ENCODE measurements at regions not wholly inside any gene's neighbourhood (a gene's known extent, or its start where the extent isn't known, plus 50 kb on each side); places are given as distances from the start of the nearest gene placed in this dataset.

DNA sequence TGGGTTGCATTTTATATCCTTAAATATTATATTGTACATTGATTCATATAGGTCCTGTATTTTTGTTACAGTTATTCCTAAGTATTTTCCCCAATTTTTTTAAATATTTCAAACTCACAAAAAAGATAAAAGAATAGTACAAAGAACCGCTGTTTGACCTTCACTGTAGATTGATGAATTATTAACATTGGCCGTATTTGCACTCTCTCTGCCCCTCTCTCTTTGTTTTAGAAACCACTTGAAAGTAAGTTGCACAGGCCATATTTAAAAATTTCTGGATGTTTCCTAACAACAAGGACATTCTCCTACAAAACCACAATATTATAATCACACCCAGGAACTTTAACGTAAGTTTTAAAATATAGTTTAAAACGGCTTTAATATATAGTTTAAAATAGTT is 72.0 kb upstream of the DUSP22 start:
- DNase-seq, result no peak
- Mint-ChIP-seq H3K4me3 (no peak overlapping the region), H3K9me3 (no peaks in the 10 kb centered on the region), H3K27me3 (no peaks in the 10 kb centered on the region), H3K27ac (no peak overlapping the region), H3K36me3 (ENCODE audit: low read depth) (no peaks in the 10 kb centered on the region), H3K4me1 (ENCODE audit: low read depth) (peaks cover 69% of the 10 kb centered on the region)
- intact Hi-C loops (cut with micrococcal nuclease), result no loop called here
- no peak for ATAC-seq
- ChIA-PET CTCF (interaction anchor here (1.2 kb wide), 1 partner anchor 30 kb away, joined by 3 read pairs; no protein-coding TSS in a partner anchor), POLR2A (interaction anchor here (1.5 to 8.5 kb wide), 3 partner anchors 12 to 171 kb away, joined by 4 to 53 read pairs (median 4); partner anchors contain the start of gene IRF4)
- TF ChIP-seq, protein P1, sequence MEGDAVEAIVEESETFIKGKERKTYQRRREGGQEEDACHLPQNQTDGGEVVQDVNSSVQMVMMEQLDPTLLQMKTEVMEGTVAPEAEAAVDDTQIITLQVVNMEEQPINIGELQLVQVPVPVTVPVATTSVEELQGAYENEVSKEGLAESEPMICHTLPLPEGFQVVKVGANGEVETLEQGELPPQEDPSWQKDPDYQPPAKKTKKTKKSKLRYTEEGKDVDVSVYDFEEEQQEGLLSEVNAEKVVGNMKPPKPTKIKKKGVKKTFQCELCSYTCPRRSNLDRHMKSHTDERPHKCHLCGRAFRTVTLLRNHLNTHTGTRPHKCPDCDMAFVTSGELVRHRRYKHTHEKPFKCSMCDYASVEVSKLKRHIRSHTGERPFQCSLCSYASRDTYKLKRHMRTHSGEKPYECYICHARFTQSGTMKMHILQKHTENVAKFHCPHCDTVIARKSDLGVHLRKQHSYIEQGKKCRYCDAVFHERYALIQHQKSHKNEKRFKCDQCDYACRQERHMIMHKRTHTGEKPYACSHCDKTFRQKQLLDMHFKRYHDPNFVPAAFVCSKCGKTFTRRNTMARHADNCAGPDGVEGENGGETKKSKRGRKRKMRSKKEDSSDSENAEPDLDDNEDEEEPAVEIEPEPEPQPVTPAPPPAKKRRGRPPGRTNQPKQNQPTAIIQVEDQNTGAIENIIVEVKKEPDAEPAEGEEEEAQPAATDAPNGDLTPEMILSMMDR (IDR thresholded peaks at IDR 0.05), result no peak

DNA sequence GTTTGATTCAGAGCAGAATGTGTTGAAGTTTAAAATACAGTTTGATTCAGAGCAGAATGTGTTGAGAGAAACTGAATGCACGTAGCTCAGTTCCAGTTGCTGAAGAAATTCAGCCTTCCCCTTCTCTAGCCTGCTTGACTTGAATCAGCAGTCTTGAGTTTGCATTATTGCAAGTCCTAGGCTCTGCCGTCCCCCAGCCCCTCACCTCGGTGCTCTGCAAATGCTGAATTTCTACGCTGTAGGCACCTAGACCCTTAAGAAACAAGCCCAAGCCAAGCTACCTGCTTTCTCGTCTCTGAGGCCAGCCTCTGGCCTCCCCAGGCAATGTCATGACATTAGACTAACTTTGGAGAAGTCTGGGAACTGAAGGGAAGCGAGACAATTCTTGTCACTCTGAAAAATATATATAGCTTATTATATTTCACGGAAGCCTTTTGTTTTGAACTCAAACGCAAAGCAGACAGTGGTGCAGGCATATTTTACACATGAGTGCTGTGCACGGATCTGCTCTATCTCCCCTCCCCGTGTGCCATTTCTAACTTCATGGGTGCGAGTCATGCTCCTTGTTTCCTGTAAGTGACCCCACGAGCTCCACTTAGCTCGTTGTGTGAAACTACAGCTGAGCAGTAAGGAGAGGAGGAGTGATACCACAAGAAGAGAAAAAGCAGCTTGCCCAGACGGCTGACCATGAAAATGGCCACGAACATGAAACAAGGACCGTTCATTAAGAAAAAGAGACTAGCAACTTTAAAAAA is 71.4 kb upstream of the DUSP22 start:
- no peaks in the 10 kb centered on the region for H3K27me3 Mint-ChIP-seq
- H3K4me3 Mint-ChIP-seq, result peak overlapping the region; percentile 9
- peak overlapping the region; percentile 63 for H3K27ac Mint-ChIP-seq
- no peaks in the 10 kb centered on the region for H3K36me3 Mint-ChIP-seq (ENCODE audit: low read depth)
- DNase-seq (peak; percentile 57), ATAC-seq (no peak)
- intact Hi-C loops (cut with micrococcal nuclease), result no loop called here
- peaks cover 69% of the 10 kb centered on the region for H3K4me1 Mint-ChIP-seq (ENCODE audit: low read depth)
- TF ChIP-seq, protein P1 (IDR thresholded peaks at IDR 0.05), result no peak
- no peaks in the 10 kb centered on the region for H3K9me3 Mint-ChIP-seq
- CTCF ChIA-PET, result interaction anchor here (1.2 kb wide), 2 partner anchors 30 to 171 kb away, joined by 3 read pairs; partner anchors contain the start of gene IRF4
- POLR2A ChIA-PET, result interaction anchor here (1.4 to 8.5 kb wide), 5 partner anchors 12 to 184 kb away, joined by 4 to 53 read pairs (median 5); partner anchors contain the start of gene IRF4

DNA sequence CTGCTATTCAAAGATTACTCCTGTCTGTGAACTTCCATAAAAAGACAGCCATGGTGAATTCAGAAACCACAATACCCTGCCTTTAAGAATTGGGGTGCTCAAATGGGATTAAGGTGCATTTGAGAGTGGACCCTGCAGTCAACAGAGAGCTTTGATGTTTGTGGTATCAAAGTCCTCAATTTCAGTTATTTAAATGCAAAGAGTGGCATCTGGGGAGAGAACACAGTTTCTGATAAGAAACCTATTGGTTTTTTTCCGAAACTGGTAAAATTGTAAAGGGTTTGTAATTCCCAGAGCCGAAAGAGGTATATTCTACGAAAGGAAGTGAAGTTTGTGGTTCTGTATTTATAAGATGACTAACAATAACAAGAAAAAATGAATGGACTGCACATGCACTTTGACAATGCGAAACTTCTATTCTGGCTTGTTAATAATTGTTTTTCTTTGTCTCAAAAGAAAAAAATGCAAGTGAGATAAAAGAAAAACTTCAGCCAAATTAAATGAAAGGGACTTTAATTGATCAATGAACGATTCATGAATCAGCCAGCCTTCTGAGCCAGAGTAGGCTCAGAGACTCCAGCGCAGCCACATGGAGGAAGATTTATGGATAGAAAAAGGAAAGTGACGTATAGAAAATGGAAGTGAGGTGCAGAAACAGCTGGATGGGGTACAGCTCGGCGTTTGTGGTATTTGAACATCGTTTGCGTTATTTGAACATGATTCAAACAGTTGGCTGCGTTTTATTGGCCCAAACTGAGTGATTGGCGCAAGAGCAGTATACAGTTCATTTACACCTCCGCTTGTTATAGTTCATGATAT is 70.5 kb upstream of the DUSP22 start:
- POLR2A ChIA-PET, result interaction anchor here (0.6 to 8.5 kb wide), 6 partner anchors 22 to 184 kb away, joined by 3 to 53 read pairs (median 5); partner anchors contain the start of gene IRF4
- Mint-ChIP-seq H3K36me3 (ENCODE audit: low read depth) (no peaks in the 10 kb centered on the region), H3K9me3 (no peaks in the 10 kb centered on the region), H3K4me3 (peak overlapping the region; percentile 9), H3K27ac (peak overlapping the region; percentile 67), H3K27me3 (no peaks in the 10 kb centered on the region), H3K4me1 (ENCODE audit: low read depth) (peaks cover 71% of the 10 kb centered on the region)
- ATAC-seq, result no peak
- CTCF ChIA-PET, result interaction anchor here (1.2 to 2.8 kb wide), 4 partner anchors 9 to 170 kb away, joined by 3 to 10 read pairs (median 3); partner anchors contain the start of gene IRF4
- TF ChIP-seq, protein P1 (IDR thresholded peaks at IDR 0.05), result no peak
- intact Hi-C loops (cut with micrococcal nuclease), result no loop called here
- no peak for DNase-seq

DNA sequence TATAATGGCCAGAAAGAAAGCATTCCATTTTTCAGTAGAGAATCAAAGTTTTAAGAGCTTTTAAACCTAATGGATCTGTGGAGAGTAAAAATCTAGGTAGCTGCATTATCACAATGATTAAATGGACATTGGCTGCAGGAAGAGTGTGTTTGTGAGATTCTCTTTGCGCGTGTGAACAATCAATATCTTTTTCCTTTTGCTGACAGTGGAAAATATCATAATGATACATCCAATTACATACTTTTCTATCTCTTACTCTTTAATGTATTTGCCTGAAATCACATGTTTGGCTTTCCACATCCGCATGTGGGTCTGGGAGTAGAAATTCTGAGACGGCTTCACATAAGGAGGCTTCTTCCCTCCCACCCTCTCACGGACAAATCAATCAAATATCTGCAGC is 69.8 kb upstream of the DUSP22 start:
- no peak for ATAC-seq
- no peak overlapping the region for H3K4me3 Mint-ChIP-seq
- no peak overlapping the region for H3K27ac Mint-ChIP-seq
- no peak for DNase-seq
- H3K4me1 Mint-ChIP-seq (ENCODE audit: low read depth), result peaks cover 68% of the 10 kb centered on the region
- intact Hi-C loops (cut with micrococcal nuclease), result no loop called here
- ChIA-PET POLR2A (interaction anchor here (1.1 to 8.5 kb wide), 6 partner anchors 11 to 184 kb away, joined by 3 to 53 read pairs (median 6); partner anchors contain the start of gene IRF4), CTCF (interaction anchor here (1.0 to 2.8 kb wide), 4 partner anchors 9 to 165 kb away, joined by 3 to 10 read pairs (median 3); no protein-coding TSS in a partner anchor)
- H3K36me3 Mint-ChIP-seq (ENCODE audit: low read depth), result no peaks in the 10 kb centered on the region
- no peaks in the 10 kb centered on the region for H3K9me3 Mint-ChIP-seq
- H3K27me3 Mint-ChIP-seq, result no peaks in the 10 kb centered on the region
- TF ChIP-seq, protein P1 (IDR thresholded peaks at IDR 0.05), result no peak
